ENCODE measurements at regions not wholly inside any gene's neighbourhood (a gene's known extent, or its start where the extent isn't known, plus 50 kb on each side); places are given as distances from the start of the nearest gene placed in this dataset.
"Not testable (repeated sequence)": the region's sequence is repeated elsewhere in the genome, so short reads cannot be mapped to it uniquely, and the experiment has no call there.

DNA sequence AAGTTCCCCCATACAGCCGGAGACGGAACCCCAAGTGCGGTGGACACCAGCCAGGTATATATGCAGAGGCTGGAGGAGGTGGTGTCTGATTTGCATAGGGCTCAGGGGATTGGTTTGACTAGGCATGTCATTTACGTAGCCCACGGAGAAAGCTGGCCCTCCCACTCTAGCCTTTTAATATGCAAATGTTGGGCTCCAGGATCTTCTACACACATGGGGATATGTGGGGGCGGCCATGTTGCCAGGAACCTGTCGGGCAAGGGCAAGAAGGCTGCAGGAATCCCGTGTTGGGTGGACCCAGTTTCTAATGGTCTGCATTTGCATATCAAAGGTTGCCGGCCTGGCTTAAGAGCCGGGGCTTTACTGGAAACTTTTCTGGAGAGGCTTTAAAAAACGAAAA is 57.4 kb downstream of the FTHL17 start:
- not testable (repeated sequence) for DNase-seq

- no peak for DNase-seq
These were observed 59.3 kb downstream of the FTHL17 start for GRCh38 chrX:31012509-31013025.

DNA sequence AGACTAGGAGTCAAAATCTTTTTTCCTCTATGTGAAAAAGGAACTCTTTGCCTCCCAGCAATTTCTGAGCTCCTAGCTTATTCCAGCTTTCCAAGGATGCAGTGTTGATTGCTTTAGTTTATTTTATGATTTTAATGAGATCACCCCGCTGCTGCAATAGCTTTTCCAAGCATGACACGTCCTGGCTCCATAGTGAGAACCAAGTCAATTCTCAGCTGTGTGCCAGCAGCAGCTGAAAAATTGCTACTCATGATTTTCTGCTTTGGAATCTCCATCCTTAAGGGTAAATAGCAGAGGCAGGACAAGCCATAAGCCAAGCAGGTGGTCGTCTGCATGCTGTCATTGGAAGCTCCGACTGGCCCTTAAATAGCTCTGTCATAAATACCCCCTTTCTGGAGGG is 64.5 kb downstream of the FTHL17 start:
- no peak for DNase-seq

GRCh38 chrX:31006027-31006426 is 65.8 kb downstream of the FTHL17 start:
- DNase-seq, result no peak

DNA sequence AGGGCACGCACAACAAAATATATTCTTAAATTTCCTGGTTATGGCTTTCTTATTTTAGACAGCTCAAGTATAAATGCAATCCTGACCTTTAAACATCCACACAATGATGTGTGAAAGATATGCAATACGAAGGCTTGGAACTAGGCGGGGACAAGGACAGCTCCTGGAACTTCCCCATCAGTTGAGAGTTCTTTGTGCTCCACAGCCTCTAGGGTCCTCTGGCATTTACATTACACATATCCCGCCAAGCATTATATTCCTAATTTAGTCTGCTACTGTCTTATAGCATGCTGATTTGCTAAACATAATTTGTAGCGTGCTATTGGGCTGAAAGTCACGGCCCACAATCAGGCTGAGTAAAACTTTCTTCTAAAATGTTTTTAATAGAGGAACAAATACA is 74.4 kb downstream of the FTHL17 start:
- no peak for DNase-seq

- DNase-seq, result no peak
These were observed 76.1 kb downstream of the FTHL17 start for GRCh38 chrX:30995705-30996104.

- DNase-seq, result no peak
These were observed 76.7 kb downstream of the FTHL17 start for GRCh38 chrX:30995060-30995700.

GRCh38 chrX:30994018-30994417 is 77.8 kb downstream of the FTHL17 start:
- not testable (repeated sequence) for DNase-seq

GRCh38 chrX:30992381-30992904 is 79.4 kb downstream of the FTHL17 start:
- DNase-seq, result no peak

- no peak for DNase-seq
These were observed 81.5 kb downstream of the FTHL17 start for GRCh38 chrX:30990361-30990760.

DNA sequence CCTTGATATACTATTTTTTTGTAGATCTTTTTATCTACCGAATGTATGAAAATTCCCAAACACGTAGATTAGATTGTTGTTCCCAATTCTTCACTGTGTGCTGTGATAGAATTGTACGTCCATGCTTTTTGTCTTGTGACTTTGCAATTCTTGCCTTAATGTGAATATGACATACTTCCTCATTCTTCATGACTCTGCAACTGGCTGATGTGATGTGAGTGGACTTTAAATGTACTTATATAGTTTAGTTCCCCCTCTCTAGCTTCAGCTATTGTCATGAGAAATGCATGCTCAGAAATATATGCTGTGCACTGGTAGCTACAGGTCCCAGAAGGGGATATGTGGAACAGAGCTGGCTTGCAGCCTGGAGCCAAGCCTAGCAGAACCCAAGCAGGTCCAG is 89.4 kb downstream of the FTHL17 start:
- DNase-seq, result no peak

- DNase-seq, result no peak
These were observed 89.9 kb downstream of the FTHL17 start for GRCh38 chrX:30981968-30982367.

- no peak for DNase-seq
These were observed 90.2 kb upstream of the TAB3 start for GRCh38 chrX:30979271-30979670.

DNA sequence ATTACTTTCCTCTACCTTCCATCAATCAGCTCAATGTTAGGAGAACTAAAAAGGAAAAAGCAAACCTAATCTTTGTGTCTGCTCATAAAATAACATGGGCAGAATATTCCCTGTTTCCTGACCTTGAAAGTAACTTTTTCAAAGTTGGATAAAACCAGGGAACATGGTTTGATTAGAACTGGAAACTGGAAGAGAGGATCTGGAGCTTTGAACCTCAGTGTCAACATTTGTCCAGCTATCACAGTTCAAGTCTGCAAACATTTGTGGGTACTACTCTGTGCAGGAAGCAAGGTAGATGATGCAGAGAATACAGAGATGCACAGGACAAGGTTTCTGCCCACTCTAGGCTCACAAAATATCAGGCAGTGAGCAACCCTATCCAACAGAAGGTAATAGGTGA is 86.4 kb upstream of the TAB3 start:
- DNase-seq, result no peak

DNA sequence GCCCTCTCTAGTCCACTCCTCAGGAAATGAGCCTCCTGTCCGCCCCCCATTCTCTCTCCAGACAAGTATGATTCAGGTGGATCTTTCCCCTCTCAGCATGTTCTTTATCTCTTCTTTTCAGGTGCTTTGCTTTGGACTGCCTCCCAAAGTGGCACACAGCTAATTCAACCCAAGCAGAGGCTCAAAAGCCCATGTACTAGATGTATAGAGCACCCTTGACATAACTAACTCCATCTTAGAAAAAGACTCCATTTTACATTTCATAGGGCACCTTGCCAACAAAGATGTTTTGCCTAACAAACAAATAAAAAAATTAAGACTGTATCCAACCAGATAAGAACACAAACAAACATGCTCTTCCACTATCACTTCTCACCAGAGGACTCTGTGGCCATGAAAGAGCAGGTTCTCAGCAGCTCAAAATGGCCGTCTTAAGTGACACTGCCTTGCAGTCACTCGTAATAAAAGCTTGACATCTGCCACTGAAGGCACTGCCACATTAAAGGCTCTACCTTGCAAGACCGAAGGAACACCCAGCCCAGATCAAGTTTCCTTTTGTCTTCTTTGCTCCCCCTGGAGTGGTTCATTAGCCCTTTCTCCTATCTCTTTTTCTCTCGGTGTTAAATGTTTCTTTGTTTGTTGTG is 84.9 kb upstream of the TAB3 start:
- DNase-seq, result no peak

- DNase-seq, result peak; percentile 11
These were observed 82.9 kb upstream of the TAB3 start for GRCh38 chrX:30971774-30972603.

DNA sequence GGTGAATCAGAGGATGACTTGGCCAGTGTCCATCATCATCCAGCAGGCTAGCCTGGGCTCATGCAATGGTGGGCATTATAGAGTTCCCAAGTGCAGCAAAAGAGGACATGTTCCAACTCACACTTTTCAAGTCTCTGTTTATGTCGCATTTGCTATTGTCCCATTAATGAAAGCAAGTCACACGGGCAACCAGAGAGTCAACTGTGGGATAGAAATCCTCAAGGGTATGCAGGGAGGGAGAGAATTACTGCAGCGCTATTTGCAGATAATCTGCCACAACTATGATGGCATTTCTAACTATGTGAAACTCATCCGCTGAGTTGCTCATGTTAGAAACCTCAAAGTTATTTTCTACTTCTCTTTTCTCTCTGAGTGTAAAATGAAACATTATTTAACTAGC is 78.5 kb upstream of the TAB3 start:
- no peak for DNase-seq

GRCh38 chrX:30965767-30966166 is 76.7 kb upstream of the TAB3 start:
- DNase-seq, result no peak

- no peak for DNase-seq
These were observed 72.5 kb upstream of the TAB3 start for GRCh38 chrX:30961387-30962174.

- DNase-seq, result no peak
These were observed 68.7 kb upstream of the TAB3 start for GRCh38 chrX:30957753-30958152.

DNA sequence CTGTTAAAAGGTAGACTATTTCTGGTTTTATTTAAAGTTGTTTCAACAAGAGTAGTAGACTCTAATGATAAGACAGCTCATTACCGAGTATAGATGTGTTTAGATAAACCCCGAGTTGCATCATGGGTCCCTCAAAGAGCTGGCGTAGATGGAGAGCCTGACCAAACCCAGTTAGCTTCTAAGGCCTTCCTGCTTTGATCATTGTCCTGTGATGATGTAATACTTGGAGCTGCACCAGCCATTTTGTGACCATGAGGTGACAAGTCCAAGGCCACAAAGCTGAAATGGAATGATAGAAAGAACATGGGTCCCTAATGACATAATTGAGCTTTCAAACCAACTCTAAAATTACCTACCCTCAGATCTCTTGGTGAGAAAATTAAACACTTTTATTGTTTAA is 66.6 kb upstream of the TAB3 start:
- no peak for DNase-seq

GRCh38 chrX:30951003-30951402 is 61.9 kb upstream of the TAB3 start:
- no peak for DNase-seq

DNA sequence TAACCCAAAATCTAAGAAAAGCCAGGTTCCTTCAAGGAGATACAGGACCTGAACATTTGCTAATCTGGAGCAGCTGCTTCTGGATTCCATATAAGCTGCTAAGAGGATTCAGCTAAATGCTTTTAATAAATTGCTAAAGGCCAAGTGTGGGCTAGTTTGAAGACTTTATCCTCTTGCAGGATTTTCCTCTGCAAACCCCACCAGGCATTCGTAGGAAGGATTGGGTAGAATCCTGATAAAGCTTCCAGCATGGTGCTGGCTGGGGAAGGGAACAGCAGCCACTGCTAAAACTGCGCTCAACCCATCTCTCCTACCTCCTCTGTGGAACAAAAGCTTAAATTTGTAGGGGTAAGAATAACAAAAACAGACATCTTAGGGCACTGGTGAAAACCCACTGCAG is 61.3 kb upstream of the TAB3 start:
- no peak for DNase-seq
